ENCODE measurements at regions not wholly inside any gene's neighbourhood (a gene's known extent, or its start where the extent isn't known, plus 50 kb on each side); places are given as distances from the start of the nearest gene placed in this dataset.

DNA sequence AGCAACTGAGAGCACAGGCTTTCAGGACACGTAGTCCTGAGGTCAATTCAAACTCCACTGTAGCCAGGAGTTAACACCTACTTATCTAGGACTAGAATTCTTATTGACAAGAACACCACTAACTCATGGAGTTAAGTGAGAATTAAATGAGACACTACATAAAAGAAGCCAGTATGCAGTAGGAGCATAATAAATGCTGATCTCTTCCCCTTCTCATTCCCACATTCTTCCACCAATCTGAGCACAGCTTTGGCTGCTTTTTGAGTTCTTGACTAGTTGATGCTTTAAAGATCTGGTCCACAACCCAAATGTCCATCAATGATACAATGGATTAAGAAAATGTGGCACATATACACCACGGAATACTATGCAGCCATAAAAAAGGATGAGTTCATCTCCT is 55.2 kb downstream of the TTC32 start:
- H3K4me3 ChIP-seq (ENCODE audit: low read depth, low read length): no peak overlapping the region
- TF ChIP-seq, protein P1, sequence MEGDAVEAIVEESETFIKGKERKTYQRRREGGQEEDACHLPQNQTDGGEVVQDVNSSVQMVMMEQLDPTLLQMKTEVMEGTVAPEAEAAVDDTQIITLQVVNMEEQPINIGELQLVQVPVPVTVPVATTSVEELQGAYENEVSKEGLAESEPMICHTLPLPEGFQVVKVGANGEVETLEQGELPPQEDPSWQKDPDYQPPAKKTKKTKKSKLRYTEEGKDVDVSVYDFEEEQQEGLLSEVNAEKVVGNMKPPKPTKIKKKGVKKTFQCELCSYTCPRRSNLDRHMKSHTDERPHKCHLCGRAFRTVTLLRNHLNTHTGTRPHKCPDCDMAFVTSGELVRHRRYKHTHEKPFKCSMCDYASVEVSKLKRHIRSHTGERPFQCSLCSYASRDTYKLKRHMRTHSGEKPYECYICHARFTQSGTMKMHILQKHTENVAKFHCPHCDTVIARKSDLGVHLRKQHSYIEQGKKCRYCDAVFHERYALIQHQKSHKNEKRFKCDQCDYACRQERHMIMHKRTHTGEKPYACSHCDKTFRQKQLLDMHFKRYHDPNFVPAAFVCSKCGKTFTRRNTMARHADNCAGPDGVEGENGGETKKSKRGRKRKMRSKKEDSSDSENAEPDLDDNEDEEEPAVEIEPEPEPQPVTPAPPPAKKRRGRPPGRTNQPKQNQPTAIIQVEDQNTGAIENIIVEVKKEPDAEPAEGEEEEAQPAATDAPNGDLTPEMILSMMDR (IDR thresholded peaks at IDR 0.05; ENCODE audit: borderline replicate concordance, insufficient read depth, low read depth, low read length): no peak

DNA sequence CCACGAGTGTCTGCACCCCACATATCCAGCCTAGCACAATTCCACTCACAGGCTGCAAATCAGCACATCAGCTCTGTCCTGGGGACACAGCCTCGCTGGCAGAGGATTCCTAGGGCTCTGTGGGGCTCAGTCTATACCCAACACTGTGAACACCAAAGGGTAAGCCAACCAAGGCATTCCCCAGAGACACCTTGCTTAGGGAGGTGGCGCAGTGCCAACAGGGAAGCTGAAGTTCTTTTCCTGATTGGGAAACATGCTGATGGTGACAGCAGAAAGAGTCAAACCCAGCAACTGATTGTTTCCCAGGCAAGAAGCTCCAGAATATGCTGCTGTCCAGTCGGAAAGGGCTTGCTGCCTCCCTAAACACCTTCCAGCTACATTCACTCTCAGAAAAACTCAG is 55.8 kb downstream of the TTC32 start:
- no peak overlapping the region for H3K4me3 ChIP-seq (ENCODE audit: low read depth, low read length)
- TF ChIP-seq, protein P1 (IDR thresholded peaks at IDR 0.05; ENCODE audit: borderline replicate concordance, insufficient read depth, low read depth, low read length): no peak

DNA sequence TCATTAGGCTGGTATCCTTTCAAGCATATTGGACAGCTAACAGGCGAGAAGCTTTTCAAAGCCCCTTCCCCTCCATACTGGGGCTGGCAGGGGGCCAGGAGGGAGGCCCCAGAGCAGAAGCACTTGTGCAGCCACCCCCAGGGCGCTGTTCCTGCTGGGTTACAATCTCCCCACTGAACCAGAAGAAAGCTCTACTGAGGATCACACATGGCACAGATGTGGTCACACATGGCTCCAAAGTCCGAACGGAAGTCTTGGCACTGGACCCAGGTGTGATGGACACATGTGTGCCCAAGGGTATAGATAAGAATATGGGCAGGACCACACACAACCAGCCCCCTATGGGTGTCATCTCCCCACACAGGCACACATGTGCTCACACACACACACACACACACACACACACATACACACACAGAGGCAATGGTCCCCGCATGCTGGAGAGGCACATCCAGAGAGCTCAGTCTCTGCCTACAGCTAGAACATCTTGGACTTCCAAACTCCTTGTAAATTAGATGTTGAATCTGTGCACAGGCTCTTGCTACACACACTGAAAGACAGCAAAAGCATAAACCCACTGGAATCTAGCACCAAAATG is 56.4 kb downstream of the TTC32 start:
- TF ChIP-seq, protein P1 (IDR thresholded peaks at IDR 0.05; ENCODE audit: borderline replicate concordance, insufficient read depth, low read depth, low read length): no peak
- H3K4me3 ChIP-seq (ENCODE audit: low read depth, low read length): no peak overlapping the region

DNA sequence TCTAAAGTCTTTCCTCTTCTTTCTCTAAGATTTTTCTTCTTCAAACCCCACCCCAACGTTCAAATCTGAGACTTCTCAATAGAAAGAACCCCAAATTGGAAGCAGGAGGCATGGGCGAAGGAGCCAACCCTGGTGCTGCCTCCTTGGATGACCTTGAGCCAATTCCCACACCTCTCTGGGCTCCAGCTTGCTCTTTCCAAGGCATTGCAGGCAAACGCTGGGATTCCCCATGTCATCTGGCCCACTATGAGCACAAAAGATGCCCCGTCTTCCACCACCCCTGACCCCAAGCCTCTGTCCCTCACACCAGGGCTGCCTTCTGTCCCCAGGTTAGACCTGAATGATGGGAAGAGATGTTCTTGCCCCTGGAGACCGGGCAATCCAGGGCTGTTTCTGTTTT is 57.0 kb downstream of the TTC32 start:
- TF ChIP-seq, protein P1 (IDR thresholded peaks at IDR 0.05; ENCODE audit: borderline replicate concordance, insufficient read depth, low read depth, low read length): no peak

DNA sequence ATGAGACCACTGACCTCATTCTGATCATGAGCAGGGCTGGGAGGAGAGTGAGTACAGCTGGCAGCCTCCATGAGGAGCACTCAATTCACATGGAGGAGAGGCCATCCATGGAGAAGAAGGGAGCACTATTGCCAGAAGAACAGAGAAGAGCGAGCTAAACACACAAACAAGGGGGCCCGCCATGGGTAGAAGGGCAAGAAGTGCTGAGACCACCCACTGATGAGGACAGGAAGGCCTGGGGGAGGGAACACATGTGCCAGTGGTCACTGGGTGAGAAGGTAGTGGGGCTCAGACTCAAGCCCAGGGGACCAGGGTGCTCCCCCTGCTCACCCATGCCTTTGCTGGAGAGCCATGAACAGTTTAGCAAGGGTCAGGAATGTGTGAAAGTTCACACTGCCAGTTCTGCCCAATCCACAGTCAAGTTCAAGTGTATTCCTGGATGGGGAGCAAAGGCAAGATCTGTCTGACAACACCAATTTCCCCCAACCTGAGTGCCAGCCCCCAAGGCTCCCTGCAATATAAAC is 57.7 kb downstream of the TTC32 start:
- H3K4me3 ChIP-seq (ENCODE audit: low read depth, low read length): no peak overlapping the region
- TF ChIP-seq, protein P1 (IDR thresholded peaks at IDR 0.05; ENCODE audit: borderline replicate concordance, insufficient read depth, low read depth, low read length): no peak

More for the DNA sequence above, 57.0 kb downstream of the TTC32 start:
- no peak overlapping the region for H3K4me3 ChIP-seq (ENCODE audit: low read depth, low read length)

DNA sequence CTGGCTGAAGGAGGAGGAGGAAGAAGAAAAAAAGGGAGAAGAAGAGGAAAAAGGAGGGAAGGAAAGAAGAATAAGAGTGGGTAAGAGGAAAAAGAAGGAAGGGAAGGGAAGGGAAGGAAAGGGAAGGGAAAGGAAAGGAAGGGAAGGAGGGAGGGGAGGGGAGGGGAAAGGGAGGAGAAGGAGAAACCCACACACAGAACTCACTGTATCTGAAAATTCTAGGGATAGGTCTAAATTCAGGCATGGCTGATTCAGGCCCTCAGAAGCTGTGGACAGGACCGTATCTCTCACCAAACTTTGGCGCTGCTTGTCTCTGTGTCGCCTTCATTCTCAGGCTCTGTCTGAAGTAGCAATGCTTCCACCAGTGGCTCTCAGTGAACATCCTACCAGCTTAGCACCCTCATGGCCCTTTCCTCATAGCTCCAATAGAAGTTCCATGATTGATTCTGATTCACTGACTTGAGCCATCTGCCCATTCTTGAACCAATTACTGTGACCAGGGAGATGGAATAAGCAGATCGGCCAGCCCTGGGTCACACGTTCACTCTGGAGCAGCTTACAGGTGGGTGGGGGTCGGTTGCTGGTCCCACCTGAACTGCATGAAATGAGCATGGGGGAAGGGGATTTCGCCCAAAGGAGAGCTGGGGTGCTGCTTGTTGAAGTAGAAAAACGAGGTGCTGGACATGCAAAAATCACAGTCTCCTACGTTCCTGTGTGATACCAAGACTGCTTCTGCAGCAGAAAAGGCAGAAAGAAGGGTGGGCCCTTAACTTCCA is 59.7 kb downstream of the TTC32 start:
- H3K4me3 ChIP-seq (ENCODE audit: low read depth, low read length): no peak overlapping the region
- TF ChIP-seq, protein P1 (IDR thresholded peaks at IDR 0.05; ENCODE audit: borderline replicate concordance, insufficient read depth, low read depth, low read length): no peak

DNA sequence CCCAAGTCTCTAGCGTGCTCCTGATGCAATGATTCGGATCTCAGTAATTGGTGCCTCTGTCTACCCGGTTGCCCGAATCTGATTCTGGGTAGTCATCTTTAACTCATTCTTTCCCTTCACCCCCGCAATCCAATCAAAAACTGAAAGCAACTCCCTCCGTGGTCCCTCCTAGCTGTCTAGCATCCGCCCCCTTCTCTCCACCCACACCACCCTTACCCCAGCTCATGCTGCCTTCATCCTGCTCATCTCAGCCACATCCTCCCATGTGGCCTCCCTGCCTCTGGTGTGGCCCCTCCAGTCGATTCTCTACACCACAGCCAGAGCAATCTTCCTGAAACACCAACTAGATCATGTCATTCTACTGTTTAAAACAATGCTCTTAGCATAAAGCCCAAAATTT is 62.3 kb downstream of the TTC32 start:
- TF ChIP-seq, protein P1 (IDR thresholded peaks at IDR 0.05; ENCODE audit: borderline replicate concordance, insufficient read depth, low read depth, low read length): no peak
- H3K4me3 ChIP-seq (ENCODE audit: low read depth, low read length): no peak overlapping the region
